ENCODE measurements at regions not wholly inside any gene's neighbourhood (a gene's known extent, or its start where the extent isn't known, plus 50 kb on each side); places are given as distances from the start of the nearest gene placed in this dataset.

- no peak for TF ChIP-seq CTCF (IDR thresholded peaks at IDR 0.05)
- no peak for TF ChIP-seq EP300 (IDR thresholded peaks at IDR 0.05; ENCODE audit: borderline replicate concordance in 1 of 2, low read depth in 1 of 2, low read length in 1 of 2)
- no peak for TF ChIP-seq NRF1 (IDR thresholded peaks at IDR 0.05; ENCODE audit: low read depth, low read length)
- TF ChIP-seq, protein P1, sequence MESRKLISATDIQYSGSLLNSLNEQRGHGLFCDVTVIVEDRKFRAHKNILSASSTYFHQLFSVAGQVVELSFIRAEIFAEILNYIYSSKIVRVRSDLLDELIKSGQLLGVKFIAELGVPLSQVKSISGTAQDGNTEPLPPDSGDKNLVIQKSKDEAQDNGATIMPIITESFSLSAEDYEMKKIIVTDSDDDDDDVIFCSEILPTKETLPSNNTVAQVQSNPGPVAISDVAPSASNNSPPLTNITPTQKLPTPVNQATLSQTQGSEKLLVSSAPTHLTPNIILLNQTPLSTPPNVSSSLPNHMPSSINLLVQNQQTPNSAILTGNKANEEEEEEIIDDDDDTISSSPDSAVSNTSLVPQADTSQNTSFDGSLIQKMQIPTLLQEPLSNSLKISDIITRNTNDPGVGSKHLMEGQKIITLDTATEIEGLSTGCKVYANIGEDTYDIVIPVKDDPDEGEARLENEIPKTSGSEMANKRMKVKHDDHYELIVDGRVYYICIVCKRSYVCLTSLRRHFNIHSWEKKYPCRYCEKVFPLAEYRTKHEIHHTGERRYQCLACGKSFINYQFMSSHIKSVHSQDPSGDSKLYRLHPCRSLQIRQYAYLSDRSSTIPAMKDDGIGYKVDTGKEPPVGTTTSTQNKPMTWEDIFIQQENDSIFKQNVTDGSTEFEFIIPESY (IDR thresholded peaks at IDR 0.05; ENCODE audit: borderline replicate concordance, low read depth), result no peak
- TF ChIP-seq SIN3A (IDR thresholded peaks at IDR 0.05; ENCODE audit: borderline replicate concordance, low read depth, low read length), result no peak
- TF ChIP-seq MXI1 (IDR thresholded peaks at IDR 0.05; ENCODE audit: low read depth, low read length), result no peak
- no peak for TF ChIP-seq YY1 (IDR thresholded peaks at IDR 0.05; ENCODE audit: low read depth)
- no peak for TF ChIP-seq TEAD4 (IDR thresholded peaks at IDR 0.05; ENCODE audit: borderline replicate concordance, insufficient read depth)
- TF ChIP-seq MAX (IDR thresholded peaks at IDR 0.05; ENCODE audit: low read depth), result no peak
- TF ChIP-seq, protein P2, sequence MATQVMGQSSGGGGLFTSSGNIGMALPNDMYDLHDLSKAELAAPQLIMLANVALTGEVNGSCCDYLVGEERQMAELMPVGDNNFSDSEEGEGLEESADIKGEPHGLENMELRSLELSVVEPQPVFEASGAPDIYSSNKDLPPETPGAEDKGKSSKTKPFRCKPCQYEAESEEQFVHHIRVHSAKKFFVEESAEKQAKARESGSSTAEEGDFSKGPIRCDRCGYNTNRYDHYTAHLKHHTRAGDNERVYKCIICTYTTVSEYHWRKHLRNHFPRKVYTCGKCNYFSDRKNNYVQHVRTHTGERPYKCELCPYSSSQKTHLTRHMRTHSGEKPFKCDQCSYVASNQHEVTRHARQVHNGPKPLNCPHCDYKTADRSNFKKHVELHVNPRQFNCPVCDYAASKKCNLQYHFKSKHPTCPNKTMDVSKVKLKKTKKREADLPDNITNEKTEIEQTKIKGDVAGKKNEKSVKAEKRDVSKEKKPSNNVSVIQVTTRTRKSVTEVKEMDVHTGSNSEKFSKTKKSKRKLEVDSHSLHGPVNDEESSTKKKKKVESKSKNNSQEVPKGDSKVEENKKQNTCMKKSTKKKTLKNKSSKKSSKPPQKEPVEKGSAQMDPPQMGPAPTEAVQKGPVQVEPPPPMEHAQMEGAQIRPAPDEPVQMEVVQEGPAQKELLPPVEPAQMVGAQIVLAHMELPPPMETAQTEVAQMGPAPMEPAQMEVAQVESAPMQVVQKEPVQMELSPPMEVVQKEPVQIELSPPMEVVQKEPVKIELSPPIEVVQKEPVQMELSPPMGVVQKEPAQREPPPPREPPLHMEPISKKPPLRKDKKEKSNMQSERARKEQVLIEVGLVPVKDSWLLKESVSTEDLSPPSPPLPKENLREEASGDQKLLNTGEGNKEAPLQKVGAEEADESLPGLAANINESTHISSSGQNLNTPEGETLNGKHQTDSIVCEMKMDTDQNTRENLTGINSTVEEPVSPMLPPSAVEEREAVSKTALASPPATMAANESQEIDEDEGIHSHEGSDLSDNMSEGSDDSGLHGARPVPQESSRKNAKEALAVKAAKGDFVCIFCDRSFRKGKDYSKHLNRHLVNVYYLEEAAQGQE (IDR thresholded peaks at IDR 0.05; ENCODE audit: low read depth, low read length), result no peak
- TF ChIP-seq EZH2phosphoT487 (IDR thresholded peaks at IDR 0.05; ENCODE audit: borderline replicate concordance, low read depth), result no peak
- TF ChIP-seq JUND (IDR thresholded peaks at IDR 0.05), result no peak
Observed at GRCh38 chr20:60584221-60584620, 626.0 kb downstream of the CDH26 start.

Measured in SK-N-SH (cell line).